Tongue (tissue), 1 donor: ENCODE measurements at regions not wholly inside any gene's neighbourhood (a gene's known extent, or its start where the extent isn't known, plus 50 kb on each side); places are given as distances from the start of the nearest gene placed in this dataset.
"Not testable (repeated sequence)": the region's sequence is repeated elsewhere in the genome, so short reads cannot be mapped to it uniquely, and the experiment has no call there.

Experiments used
- DNase-seq: peaks from one replicate; pipeline ENCODE4 v3.0.0-alpha.2; 2015

GRCh38 chr9:36461323-36461722 lies 61.3 kb upstream of the RNF38 start:
- DNase-seq = peak; percentile 13

GRCh38 chr9:36458430-36458915 lies 58.4 kb upstream of the RNF38 start:
- DNase-seq = not testable (repeated sequence)

- DNase-seq = no peak
Measured at GRCh38 chr9:36457836-36458429, 57.9 kb upstream of the RNF38 start.

GRCh38 chr9:36456480-36457065 lies 56.5 kb upstream of the RNF38 start:
- no peak for DNase-seq

DNA sequence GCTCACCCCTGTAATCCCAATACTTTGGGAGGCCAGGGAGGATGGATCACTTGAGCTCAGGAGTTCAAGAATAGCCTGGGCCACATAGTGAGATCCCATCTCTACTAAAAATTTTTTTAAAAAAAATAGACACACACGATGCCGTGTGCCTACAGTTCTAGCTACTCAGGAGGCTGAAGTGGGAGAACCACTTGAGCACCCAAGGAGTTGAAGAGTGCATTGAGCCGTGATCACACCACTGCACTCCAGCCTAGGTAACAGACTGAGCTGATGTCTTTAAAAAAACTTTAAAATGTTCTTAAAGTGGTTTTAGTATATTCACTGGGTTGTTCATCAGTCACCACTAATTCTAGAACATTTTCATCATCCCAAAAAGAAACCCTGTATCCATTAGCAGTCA lies 51.9 kb upstream of the RNF38 start:
- DNase-seq = no peak

DNA sequence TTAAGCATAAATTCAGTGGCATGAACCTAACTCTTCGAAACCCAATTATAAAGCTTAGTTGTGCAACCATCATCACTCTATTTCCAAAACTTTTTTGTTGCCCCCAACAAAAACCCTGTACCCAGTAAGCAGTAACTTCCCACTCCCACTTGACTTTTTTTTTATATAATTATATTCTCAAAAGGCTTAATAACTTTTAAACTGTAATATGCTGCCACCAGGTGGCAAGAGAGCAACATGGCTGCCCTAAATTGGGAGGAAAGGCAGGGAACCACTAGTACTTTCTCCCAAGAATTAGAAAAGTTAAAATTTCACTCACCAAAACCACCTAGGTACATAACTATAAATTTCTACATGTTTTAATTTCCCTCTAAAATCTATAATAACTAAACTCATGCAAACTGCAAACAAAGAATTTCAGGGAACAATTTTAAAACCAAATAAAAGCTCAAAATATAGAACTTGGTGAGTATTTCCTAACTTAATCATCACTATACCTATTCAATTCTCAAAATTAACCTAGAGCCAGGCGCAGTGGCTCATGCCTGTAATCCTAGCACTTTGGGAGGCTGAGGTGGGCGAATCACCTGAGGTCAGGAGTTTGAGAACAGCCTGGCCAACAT lies 50.2 kb upstream of the RNF38 start:
- peak; percentile 72 for DNase-seq
